Type B pancreatic cell (in vitro differentiated cells): ENCODE measurements at regions not wholly inside any gene's neighbourhood (a gene's known extent, or its start where the extent isn't known, plus 50 kb on each side); places are given as distances from the start of the nearest gene placed in this dataset.

Experiments used
- DNase-seq: peaks from one replicate; pipeline ENCODE4 v3.0.0; 2021; ENCODE audit warnings: mixed read lengths; ENCODE audit not compliant: unreplicated experiment; ENCODE audit errors: extremely low spot score
- H3K27ac Mint-ChIP-seq: 2 replicates; pipeline ENCODE4 v1.8.0; 2021; ENCODE audit warnings: mild to moderate bottlenecking, mixed read lengths
- H3K27me3 Mint-ChIP-seq: 2 replicates; pipeline ENCODE4 v1.8.0; 2021; ENCODE audit warnings: mixed read lengths
- H3K36me3 Mint-ChIP-seq: 2 replicates; pipeline ENCODE4 v1.8.0; 2021; ENCODE audit warnings: mixed read lengths
- H3K4me1 Mint-ChIP-seq: one replicate; pipeline ENCODE4 v1.8.0; 2021; ENCODE audit warnings: mixed read lengths; ENCODE audit not compliant: unreplicated experiment
- H3K4me3 Mint-ChIP-seq: 2 replicates; pipeline ENCODE4 v1.8.0; 2021; ENCODE audit warnings: mild to moderate bottlenecking, mixed read lengths
- H3K9me3 Mint-ChIP-seq: 2 replicates; pipeline ENCODE4 v1.8.0; 2021; ENCODE audit warnings: mixed read lengths
- CTCF ChIP-seq: fragments of 200-600 bp; sonication (generic); conservative IDR thresholded peaks from 2 replicates; pipeline ENCODE4 v1.5.0; 2021; ENCODE audit warnings: antibody characterized with exemption, mild to moderate bottlenecking

DNA sequence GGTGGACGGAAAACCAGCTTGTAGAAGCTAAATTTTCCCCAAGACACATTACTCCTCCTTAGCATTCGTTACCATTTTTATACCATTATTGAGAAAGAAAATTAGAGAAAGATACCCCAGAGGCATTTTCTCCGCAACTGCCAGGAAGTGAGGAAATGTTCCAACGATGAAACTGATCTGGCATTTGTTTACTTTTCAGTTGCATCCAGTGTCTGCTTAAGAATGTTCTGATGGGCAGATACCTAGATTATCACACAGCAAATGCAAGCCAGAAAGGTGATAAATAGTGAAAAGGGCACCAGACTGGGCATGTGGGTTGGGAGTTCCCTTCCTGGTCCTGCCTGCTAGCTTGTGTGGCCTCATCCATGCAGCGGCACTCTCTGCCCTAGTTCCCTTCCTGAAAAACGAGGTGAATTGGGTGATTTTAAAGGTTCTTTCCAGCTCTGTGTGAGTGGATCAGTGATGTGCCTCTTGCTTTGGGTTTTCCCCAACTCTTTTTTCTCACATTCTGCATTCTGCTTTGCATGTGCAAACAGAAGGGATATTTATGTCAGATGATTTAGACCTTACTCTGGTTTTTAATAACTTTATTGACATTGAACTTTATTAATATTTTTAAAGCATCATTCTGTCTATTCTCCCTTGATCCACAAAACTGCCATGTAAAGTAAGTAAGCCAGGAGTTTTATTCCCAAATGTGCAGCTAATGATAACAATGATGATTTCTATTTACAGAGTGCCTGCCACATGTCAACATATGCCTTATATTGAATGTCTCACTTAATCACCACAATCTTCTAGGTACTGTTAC, 139.6 kb downstream of the INSIG2 start:
- DNase-seq: no peak
- H3K36me3 Mint-ChIP-seq: peaks cover 4% of the 10 kb centered on the region
- no peak for TF ChIP-seq CTCF
- no peak overlapping the region for H3K4me3 Mint-ChIP-seq
- H3K27ac Mint-ChIP-seq: no peak overlapping the region
- H3K4me1 Mint-ChIP-seq: peaks cover 9% of the 10 kb centered on the region
- peaks cover 6% of the 10 kb centered on the region for H3K9me3 Mint-ChIP-seq
- H3K27me3 Mint-ChIP-seq: peaks cover 72% of the 10 kb centered on the region

- H3K27me3 Mint-ChIP-seq: peaks cover 86% of the 10 kb centered on the region
- H3K4me3 Mint-ChIP-seq: no peak overlapping the region
- H3K27ac Mint-ChIP-seq: no peak overlapping the region
- TF ChIP-seq CTCF: no peak
- peaks cover 14% of the 10 kb centered on the region for H3K4me1 Mint-ChIP-seq
- H3K9me3 Mint-ChIP-seq: peaks cover 6% of the 10 kb centered on the region
- peaks cover 4% of the 10 kb centered on the region for H3K36me3 Mint-ChIP-seq
- no peak for DNase-seq
These were observed 137.4 kb downstream of the INSIG2 start for GRCh38 chr2:118225666-118226065.

- Mint-ChIP-seq H3K9me3 (peaks cover 6% of the 10 kb centered on the region), H3K36me3 (peaks cover 4% of the 10 kb centered on the region), H3K27me3 (peaks cover 91% of the 10 kb centered on the region), H3K27ac (peak overlapping the region; percentile 55), H3K4me1 (peaks cover 14% of the 10 kb centered on the region), H3K4me3 (peak overlapping the region; percentile 80)
- TF ChIP-seq CTCF: no peak
- no peak for DNase-seq
These were observed 136.6 kb downstream of the INSIG2 start for GRCh38 chr2:118224895-118225311.

- Mint-ChIP-seq H3K27ac (peak overlapping the region; percentile 55), H3K4me1 (peaks cover 14% of the 10 kb centered on the region), H3K36me3 (peaks cover 4% of the 10 kb centered on the region), H3K27me3 (peaks cover 91% of the 10 kb centered on the region), H3K9me3 (peaks cover 6% of the 10 kb centered on the region), H3K4me3 (peak overlapping the region; percentile 84)
- TF ChIP-seq CTCF: no peak
- DNase-seq: no peak
These were observed 136.0 kb downstream of the INSIG2 start for GRCh38 chr2:118223992-118224894.

DNA sequence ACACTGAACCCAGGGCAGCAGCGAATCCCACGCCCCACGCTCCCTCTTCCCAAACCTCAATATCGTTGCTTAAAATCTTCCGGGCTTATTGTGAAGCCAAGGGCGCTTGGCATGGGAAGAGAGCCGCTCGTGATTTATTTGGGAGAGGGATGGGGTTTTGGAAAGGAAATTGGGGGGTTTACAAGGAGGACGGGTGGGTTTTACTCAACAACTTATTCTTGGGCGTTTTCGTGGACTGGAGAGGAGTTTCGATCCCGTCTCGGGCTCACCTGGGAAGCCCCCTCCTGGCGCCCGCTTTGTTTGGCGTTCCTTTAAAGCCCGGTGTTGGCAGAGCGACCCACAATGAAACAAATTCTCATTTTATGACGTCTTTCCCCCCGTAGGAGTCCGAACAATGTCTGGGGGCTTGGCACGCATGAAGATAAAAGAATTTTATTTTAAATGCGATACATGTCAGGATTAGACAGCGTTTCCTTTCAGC, 135.3 kb downstream of the INSIG2 start:
- Mint-ChIP-seq H3K36me3 (peaks cover 4% of the 10 kb centered on the region), H3K27ac (no peak overlapping the region), H3K4me3 (peak overlapping the region; percentile 84), H3K27me3 (peaks cover 89% of the 10 kb centered on the region), H3K9me3 (peaks cover 6% of the 10 kb centered on the region), H3K4me1 (peaks cover 14% of the 10 kb centered on the region)
- DNase-seq: no peak
- no peak for TF ChIP-seq CTCF
